GM10266 (cell line): ENCODE measurements at regions not wholly inside any gene's neighbourhood (a gene's known extent, or its start where the extent isn't known, plus 50 kb on each side); places are given as distances from the start of the nearest gene placed in this dataset.

Experiments used
- DNase-seq: peaks from one replicate; pipeline ENCODE4 v3.0.0; 2012; ENCODE audit errors: extremely low spot score
- TF ChIP-seq, protein P1 (sequence below): IDR thresholded peaks from 2 replicates; pipeline ENCODE4 v1.5.1; 2012; ENCODE audit warnings: mild to moderate bottlenecking, low read depth; ENCODE audit not compliant: control insufficient read depth, insufficient read depth; ENCODE audit errors: missing control alignments

DNA sequence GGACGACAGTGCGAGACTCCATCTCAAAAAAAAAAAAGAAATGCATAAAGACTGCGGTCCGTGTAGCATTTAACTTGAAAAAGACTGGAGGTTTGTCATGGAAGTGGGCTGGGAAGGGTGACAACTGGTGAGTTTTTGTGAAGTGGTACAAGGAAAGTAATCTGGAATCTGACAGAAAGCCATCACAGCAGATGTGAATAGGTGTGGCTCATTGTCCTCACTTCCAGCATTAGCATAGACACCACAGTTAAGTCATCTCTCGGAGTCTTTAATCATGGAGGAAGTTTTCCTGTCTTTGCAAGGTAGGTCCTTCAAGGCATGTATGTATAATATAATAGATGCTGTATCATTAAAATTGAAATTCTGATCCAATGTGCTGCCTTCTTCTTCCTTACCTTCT is 453.2 kb downstream of the TFAP2A start:
- DNase-seq: no peak
- TF ChIP-seq, protein P1, sequence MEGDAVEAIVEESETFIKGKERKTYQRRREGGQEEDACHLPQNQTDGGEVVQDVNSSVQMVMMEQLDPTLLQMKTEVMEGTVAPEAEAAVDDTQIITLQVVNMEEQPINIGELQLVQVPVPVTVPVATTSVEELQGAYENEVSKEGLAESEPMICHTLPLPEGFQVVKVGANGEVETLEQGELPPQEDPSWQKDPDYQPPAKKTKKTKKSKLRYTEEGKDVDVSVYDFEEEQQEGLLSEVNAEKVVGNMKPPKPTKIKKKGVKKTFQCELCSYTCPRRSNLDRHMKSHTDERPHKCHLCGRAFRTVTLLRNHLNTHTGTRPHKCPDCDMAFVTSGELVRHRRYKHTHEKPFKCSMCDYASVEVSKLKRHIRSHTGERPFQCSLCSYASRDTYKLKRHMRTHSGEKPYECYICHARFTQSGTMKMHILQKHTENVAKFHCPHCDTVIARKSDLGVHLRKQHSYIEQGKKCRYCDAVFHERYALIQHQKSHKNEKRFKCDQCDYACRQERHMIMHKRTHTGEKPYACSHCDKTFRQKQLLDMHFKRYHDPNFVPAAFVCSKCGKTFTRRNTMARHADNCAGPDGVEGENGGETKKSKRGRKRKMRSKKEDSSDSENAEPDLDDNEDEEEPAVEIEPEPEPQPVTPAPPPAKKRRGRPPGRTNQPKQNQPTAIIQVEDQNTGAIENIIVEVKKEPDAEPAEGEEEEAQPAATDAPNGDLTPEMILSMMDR: no peak

DNA sequence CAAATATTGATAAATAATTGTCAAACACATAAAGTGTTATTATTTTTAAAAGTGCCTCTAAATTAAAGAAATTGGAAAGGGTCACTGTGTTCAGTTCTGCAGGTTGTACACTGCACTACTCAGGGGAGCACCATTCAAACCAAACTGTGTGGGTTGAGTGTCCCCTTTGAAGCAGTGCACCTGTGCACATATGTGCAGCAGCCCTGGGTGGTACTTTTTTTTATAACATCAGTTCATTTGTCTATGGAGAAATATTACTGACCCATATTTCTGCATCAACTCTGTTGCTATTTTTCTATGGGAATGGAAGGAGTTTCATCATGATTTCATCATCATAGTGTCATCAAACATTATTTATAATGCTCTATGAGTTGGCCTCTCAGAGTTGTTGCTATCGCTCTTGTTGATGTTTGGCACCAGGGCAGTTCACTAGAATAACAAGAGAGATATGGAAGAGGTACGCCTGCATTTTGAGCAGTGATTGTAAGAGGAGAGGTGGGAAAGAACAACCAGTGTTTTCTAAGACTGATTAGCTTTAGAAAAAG is 457.6 kb downstream of the TFAP2A start:
- TF ChIP-seq, protein P1: no peak
- DNase-seq: no peak

DNA sequence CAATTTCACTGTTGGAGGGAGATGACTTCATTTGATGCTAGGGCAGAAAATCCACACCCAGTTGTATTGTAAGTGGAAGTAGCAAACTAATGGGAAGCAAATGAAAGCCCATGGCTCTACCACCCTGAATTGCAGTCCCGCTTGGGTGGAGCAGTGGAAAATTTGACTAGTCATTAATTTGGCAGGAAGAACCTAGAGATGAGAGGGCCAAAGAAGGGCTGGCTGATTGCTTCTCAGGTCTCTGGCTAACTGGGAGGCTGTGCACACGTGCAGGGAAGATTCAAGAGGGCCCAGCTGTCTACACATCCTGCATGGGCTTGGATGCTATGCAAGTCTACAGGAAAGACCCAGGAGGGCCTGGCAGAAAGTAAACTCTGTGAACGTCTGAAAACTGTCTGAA is 466.2 kb downstream of the TFAP2A start:
- no peak for DNase-seq
- TF ChIP-seq, protein P1: no peak

DNA sequence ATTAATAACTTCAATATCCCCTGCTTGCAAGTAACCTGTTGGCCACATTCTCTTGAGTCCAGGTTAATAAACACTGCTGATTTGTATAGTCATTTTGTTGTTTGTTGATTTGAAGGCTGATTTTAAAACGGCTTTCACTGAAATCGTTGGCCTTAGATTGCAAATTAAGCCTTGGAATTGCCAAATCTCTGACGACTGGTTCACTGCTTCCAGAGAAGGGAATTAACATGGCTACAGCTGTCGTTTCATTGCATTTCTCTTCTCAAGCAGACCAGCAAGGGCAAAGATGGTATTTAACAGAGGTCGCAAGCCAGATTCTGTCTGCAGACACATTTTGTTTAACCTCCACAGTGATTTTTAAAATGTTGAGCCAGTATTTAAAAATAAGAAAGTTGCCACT is 470.9 kb downstream of the TFAP2A start:
- TF ChIP-seq, protein P1: no peak
- no peak for DNase-seq

DNA sequence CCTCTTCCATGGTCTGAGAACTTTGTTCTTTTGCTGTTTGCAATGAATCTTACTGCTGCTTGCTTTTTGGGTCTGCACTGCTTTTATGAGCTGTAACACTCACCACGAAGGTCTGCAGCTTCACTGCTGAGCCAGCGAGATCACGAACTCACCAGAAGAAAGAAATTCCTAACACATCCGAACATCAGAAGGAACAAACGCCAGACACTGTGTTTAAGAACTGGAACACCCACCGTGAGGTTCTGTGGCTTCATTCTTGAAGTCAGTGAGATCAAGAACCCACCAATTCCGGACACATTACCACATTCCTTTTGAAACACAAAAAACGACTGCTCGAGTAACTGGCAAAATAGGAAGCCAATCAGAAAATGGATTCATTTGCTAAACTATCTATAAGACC is 471.8 kb downstream of the TFAP2A start:
- TF ChIP-seq, protein P1: no peak
- no peak for DNase-seq

DNA sequence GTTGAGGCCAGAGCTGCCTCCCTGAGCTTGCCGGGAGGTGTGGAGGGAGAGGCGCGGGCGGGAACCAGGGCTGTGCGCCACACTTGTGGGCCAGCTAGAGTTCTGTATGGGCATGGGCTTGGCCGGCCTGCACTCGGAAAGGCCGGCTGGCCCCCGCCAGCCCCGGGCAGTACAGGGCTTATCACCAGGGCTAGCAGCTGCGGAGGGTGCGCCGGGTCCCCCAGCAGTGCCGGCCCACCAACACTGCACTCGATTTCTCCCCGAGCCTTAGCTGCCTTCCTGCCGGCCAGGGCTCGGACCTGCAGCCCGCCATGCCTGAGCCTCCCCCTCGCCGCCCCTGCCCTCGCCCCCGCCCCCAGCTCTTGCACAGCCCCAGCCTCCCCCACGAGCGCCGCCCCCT is 472.7 kb downstream of the TFAP2A start:
- TF ChIP-seq, protein P1: no peak
- DNase-seq: no peak

DNA sequence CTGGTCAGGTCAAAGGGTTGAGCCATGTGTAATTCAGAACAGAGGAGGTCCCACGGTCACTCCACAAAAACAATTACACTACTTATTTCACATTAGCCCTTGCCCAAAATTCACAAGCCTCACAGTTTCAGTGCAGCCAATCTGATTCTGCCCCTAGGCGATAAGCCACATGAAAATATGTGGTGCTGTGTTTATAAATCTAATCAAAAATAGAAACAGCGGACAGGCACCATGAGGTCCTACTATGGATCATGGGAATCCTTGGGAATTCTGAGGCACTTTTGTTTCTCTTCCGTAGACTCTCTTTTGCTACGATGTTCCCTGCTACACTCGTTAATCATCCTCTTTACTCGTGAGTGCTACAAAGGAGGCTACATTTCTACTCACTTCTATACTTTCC is 476.1 kb downstream of the TFAP2A start:
- DNase-seq: no peak
- TF ChIP-seq, protein P1: no peak
